Upper lobe of right lung (tissue), 1 donor: ENCODE measurements at regions not wholly inside any gene's neighbourhood (a gene's known extent, or its start where the extent isn't known, plus 50 kb on each side); places are given as distances from the start of the nearest gene placed in this dataset.

ENCODE experiments used
- ATAC-seq: fragments of 200-7000 bp; cut with Tn5 transposase; one replicate; pipeline ENCODE4 v1.9.1; 2020; ENCODE audit warnings: mild to moderate bottlenecking, moderate library complexity
- DNase-seq: peaks from one replicate; pipeline ENCODE4 v3.0.0-alpha.2; 2020
- H3K27ac ChIP-seq: fragments of 200-600 bp; one replicate; pipeline ENCODE4 v1.8.0; 2022
- H3K27me3 ChIP-seq: fragments of 200-600 bp; one replicate; pipeline ENCODE4 v1.8.0; 2022; ENCODE audit warnings: mild to moderate bottlenecking
- H3K36me3 ChIP-seq: fragments of 200-600 bp; one replicate; pipeline ENCODE4 v1.8.0; 2022
- H3K4me1 ChIP-seq: fragments of 200-600 bp; one replicate; pipeline ENCODE4 v1.8.0; 2022
- H3K4me3 ChIP-seq: fragments of 200-600 bp; one replicate; pipeline ENCODE4 v1.8.0; 2022; ENCODE audit warnings: mild to moderate bottlenecking
- H3K9me3 ChIP-seq: fragments of 200-600 bp; one replicate; pipeline ENCODE4 v1.8.0; 2022
- intact Hi-C: fragments of 100-400 bp; cut with DNase I; formaldehyde crosslinking; loops from one replicate; pipeline ENCODE4 v1.11.0; 2022
- TF ChIP-seq, protein P1 (sequence below): fragments of 200-600 bp; IDR thresholded peaks from one replicate; pipeline ENCODE4 v1.8.0; 2022; ENCODE audit warnings: antibody characterized with exemption
- donor health status: DM: no; HTN: yes; CAD: no; lungs with severe emphysema.

DNA sequence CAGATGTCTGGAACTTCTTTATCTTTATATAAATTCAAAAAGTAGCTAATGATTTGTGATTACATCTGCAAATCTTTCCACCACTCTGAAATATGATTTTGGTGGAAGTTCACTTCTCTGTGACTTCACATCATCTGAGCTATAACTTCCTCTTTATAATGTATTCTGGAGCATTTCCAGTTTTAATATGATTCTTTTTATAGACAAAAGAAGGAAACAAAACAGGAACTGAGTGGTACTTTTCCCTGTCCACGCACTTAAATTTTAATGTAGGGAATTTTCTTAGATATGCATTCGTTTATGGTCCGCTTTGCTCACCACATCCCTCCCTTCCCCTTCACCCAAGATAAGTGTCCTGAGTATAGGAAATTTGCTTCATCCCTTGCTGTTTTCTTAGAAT, 333.5 kb downstream of the CHSY3 start:
- Histone ChIP-seq H3K4me3 (no peak overlapping the region), H3K27me3 (no peaks in the 10 kb centered on the region), H3K4me1 (no peaks in the 10 kb centered on the region), H3K36me3 (no peaks in the 10 kb centered on the region), H3K9me3 (no peaks in the 10 kb centered on the region), H3K27ac (no peak overlapping the region)
- no peak for DNase-seq
- intact Hi-C loops = no loop called here
- no peak for ATAC-seq
- TF ChIP-seq, protein P1, sequence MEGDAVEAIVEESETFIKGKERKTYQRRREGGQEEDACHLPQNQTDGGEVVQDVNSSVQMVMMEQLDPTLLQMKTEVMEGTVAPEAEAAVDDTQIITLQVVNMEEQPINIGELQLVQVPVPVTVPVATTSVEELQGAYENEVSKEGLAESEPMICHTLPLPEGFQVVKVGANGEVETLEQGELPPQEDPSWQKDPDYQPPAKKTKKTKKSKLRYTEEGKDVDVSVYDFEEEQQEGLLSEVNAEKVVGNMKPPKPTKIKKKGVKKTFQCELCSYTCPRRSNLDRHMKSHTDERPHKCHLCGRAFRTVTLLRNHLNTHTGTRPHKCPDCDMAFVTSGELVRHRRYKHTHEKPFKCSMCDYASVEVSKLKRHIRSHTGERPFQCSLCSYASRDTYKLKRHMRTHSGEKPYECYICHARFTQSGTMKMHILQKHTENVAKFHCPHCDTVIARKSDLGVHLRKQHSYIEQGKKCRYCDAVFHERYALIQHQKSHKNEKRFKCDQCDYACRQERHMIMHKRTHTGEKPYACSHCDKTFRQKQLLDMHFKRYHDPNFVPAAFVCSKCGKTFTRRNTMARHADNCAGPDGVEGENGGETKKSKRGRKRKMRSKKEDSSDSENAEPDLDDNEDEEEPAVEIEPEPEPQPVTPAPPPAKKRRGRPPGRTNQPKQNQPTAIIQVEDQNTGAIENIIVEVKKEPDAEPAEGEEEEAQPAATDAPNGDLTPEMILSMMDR = no peak
